CD14-positive monocyte (primary cell): ENCODE measurements at regions not wholly inside any gene's neighbourhood (a gene's known extent, or its start where the extent isn't known, plus 50 kb on each side); places are given as distances from the start of the nearest gene placed in this dataset.

ENCODE experiments used
- DNase-seq, 3 donors: peaks; one replicate each; pipeline ENCODE4 v3.0.0-alpha.2; 2011 to 2022
- H2AFZ ChIP-seq: 2 replicates; pipeline ENCODE4 v1.6.0; 2012; ENCODE audit warnings: mild to moderate bottlenecking, low read depth, low read length, inconsistent platforms; ENCODE audit not compliant: insufficient read depth, poor library complexity, severe bottlenecking
- H3K27ac ChIP-seq, 2 donors: 1 replicate in 1 of 2; 2 replicates in 1 of 2; pipeline ENCODE4 v1.5.1; 2012 to 2013; ENCODE audit warnings: low read length in 2 of 2, control low read depth in 1 of 2, inconsistent platforms in 1 of 2, low read depth in 1 of 2, mild to moderate bottlenecking in 1 of 2
- H3K27me3 ChIP-seq, 2 donors: one replicate each; pipeline versions ENCODE4 v1.6.0 to v1.6.1; 2011 to 2013; ENCODE audit warnings: low read length in 2 of 2; ENCODE audit not compliant: control insufficient read depth in 2 of 2, insufficient read depth in 2 of 2
- H3K36me3 ChIP-seq, 2 donors: replicated peaks in 1 of 2; 1 replicate in 1 of 2; 2 replicates in 1 of 2; pipeline versions ENCODE4 v1.5.1 to v1.6.1; 2012 to 2013; ENCODE audit warnings: low read length in 2 of 2, control low read depth in 1 of 2, inconsistent platforms in 1 of 2, mild to moderate bottlenecking in 1 of 2; ENCODE audit not compliant: insufficient read depth in 2 of 2, control insufficient read depth in 1 of 2
- H3K4me1 ChIP-seq, 2 donors: 1 replicate in 1 of 2; 2 replicates in 1 of 2; pipeline versions ENCODE4 v1.5.1 to v1.6.1; 2012 to 2013; ENCODE audit warnings: low read length in 2 of 2, control low read depth in 1 of 2, inconsistent platforms in 1 of 2, mild to moderate bottlenecking in 1 of 2, moderate library complexity in 1 of 2; ENCODE audit not compliant: insufficient read depth in 2 of 2, control insufficient read depth in 1 of 2
- H3K4me2 ChIP-seq: replicated peaks from 2 replicates; pipeline ENCODE3; 2012; ENCODE audit warnings: low read length, moderate library complexity, mild to moderate bottlenecking; ENCODE audit not compliant: poor library complexity, severe bottlenecking; ENCODE audit errors: extremely low read depth
- H3K4me3 ChIP-seq, 3 experiments: fragments of 200-600 bp in 1 of 3; sonication (generic) in 1 of 3; replicated peaks in 1 of 3; 1 replicate in 2 of 3; 2 replicates in 1 of 3; pipeline ENCODE4 v1.5.1; 2011 to 2013; ENCODE audit warnings: low read length in 3 of 3, mild to moderate bottlenecking in 3 of 3, control low read depth in 2 of 3, low read depth in 2 of 3, inconsistent platforms in 1 of 3, moderate library complexity in 1 of 3
- H3K79me2 ChIP-seq: 2 replicates; pipeline ENCODE4 v1.6.0; 2012; ENCODE audit warnings: mild to moderate bottlenecking, control low read depth, inconsistent platforms, low read length, moderate library complexity; ENCODE audit not compliant: insufficient read depth
- H3K9ac ChIP-seq: 2 replicates; pipeline ENCODE4 v1.6.0; 2017; ENCODE audit warnings: low read length, mild to moderate bottlenecking; ENCODE audit not compliant: insufficient read depth, poor library complexity, severe bottlenecking
- H3K9me3 ChIP-seq, 2 donors: replicated peaks in 1 of 2; 1 replicate in 1 of 2; 2 replicates in 1 of 2; pipeline versions ENCODE4 v1.5.1 to v1.6.1; 2012 to 2013; ENCODE audit warnings: low read length in 2 of 2, control low read depth in 1 of 2; ENCODE audit not compliant: control insufficient read depth in 1 of 2, insufficient read depth in 1 of 2
- H4K20me1 ChIP-seq: 2 replicates; pipeline ENCODE4 v1.6.0; 2012; ENCODE audit warnings: mild to moderate bottlenecking, low read length, control low read depth, moderate library complexity; ENCODE audit not compliant: insufficient read depth
- H3K27ac Mint-ChIP-seq, 7 donors: one replicate each; pipeline ENCODE4 v1.8.0; 2020; ENCODE audit warnings: mild to moderate bottlenecking in 7 of 7, mixed read lengths in 7 of 7, moderate library complexity in 6 of 7, inconsistent platforms in 2 of 7
- H3K27me3 Mint-ChIP-seq, 3 donors: one replicate each; pipeline ENCODE4 v1.8.0; 2021 to 2022; ENCODE audit warnings: low read depth in 3 of 3, mild to moderate bottlenecking in 3 of 3, mixed read lengths in 3 of 3, moderate library complexity in 3 of 3, inconsistent platforms in 1 of 3
- H3K36me3 Mint-ChIP-seq, 2 donors: one replicate each; pipeline ENCODE4 v1.8.0; 2020; ENCODE audit warnings: mixed read lengths in 2 of 2, inconsistent platforms in 1 of 2, mild to moderate bottlenecking in 1 of 2
- H3K4me1 Mint-ChIP-seq: one replicate; pipeline ENCODE4 v1.8.0; 2020; ENCODE audit warnings: mild to moderate bottlenecking, mixed read lengths
- H3K4me3 Mint-ChIP-seq, 2 donors: one replicate each; pipeline ENCODE4 v1.8.0; 2020; ENCODE audit warnings: mild to moderate bottlenecking in 2 of 2, mixed read lengths in 2 of 2, moderate library complexity in 1 of 2
- H3K9me3 Mint-ChIP-seq, 7 donors: one replicate each; pipeline ENCODE4 v1.8.0; 2020 to 2022; ENCODE audit warnings: mixed read lengths in 7 of 7, mild to moderate bottlenecking in 6 of 7, moderate library complexity in 6 of 7, inconsistent platforms in 2 of 7
- WGBS: methylation state at CpG from one replicate; pipeline ENCODE4 v1.1.5; 2013; ENCODE audit warnings: missing lambda C conversion rate; ENCODE audit not compliant: insufficient coverage; 5-methylcytosine and 5-hydroxymethylcytosine counted together
- intact Hi-C, 2 donors: fragments of 100-400 bp; cut with micrococcal nuclease; formaldehyde crosslinking; loops; one replicate each; pipeline versions ENCODE4 v1.15.0 to v1.15.1; 2023
- TF ChIP-seq, protein P1 (sequence below): fragments of 200-600 bp; IDR thresholded peaks from one replicate; pipeline ENCODE4 v1.8.0; 2022; ENCODE audit warnings: antibody characterized with exemption, mild to moderate bottlenecking

DNA sequence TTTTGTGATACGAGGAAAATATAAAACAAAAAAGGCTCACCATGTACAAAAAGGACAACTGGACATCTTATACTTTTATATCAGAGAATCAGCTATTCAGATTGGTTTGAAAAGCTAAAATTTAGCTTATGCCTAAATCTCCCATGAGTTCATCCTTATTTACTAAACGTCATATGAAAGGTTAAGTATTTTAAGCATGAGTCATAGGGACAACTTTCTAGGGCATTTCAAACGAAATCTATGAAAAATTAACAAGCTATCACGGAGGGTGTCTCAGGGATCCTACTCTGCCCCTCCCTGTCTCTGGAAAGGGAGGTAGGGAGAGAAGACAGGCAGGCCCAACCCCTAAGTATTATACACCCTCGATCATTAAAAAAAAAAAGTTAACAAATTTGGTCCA lies 124.1 kb upstream of the LOC128125822 start:
- no peak overlapping the region for H2AFZ ChIP-seq
- H4K20me1 ChIP-seq, result no peaks in the 10 kb centered on the region
- no peak overlapping the region for H3K4me3 Mint-ChIP-seq
- H3K9ac ChIP-seq, result no peak overlapping the region
- H3K9me3 ChIP-seq, result peaks cover 0 to 2% of the 10 kb centered on the region in 2 donors
- H3K36me3 ChIP-seq, result no peaks in the 10 kb centered on the region
- no peaks in the 10 kb centered on the region for H3K27me3 ChIP-seq
- intact Hi-C loops, result no loop called here
- no peak overlapping the region for H3K27ac Mint-ChIP-seq
- H3K9me3 Mint-ChIP-seq, result peaks cover 0 to 3% (median 0%) of the 10 kb centered on the region in 7 donors
- no peaks in the 10 kb centered on the region for H3K36me3 Mint-ChIP-seq
- H3K4me3 ChIP-seq, result no peak overlapping the region
- no peak overlapping the region for H3K4me2 ChIP-seq
- H3K79me2 ChIP-seq, result no peaks in the 10 kb centered on the region
- H3K4me1 Mint-ChIP-seq, result no peaks in the 10 kb centered on the region
- TF ChIP-seq, protein P1, sequence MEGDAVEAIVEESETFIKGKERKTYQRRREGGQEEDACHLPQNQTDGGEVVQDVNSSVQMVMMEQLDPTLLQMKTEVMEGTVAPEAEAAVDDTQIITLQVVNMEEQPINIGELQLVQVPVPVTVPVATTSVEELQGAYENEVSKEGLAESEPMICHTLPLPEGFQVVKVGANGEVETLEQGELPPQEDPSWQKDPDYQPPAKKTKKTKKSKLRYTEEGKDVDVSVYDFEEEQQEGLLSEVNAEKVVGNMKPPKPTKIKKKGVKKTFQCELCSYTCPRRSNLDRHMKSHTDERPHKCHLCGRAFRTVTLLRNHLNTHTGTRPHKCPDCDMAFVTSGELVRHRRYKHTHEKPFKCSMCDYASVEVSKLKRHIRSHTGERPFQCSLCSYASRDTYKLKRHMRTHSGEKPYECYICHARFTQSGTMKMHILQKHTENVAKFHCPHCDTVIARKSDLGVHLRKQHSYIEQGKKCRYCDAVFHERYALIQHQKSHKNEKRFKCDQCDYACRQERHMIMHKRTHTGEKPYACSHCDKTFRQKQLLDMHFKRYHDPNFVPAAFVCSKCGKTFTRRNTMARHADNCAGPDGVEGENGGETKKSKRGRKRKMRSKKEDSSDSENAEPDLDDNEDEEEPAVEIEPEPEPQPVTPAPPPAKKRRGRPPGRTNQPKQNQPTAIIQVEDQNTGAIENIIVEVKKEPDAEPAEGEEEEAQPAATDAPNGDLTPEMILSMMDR, result no peak
- H3K27me3 Mint-ChIP-seq, result peaks cover 0 to 2% (median 0%) of the 10 kb centered on the region in 3 donors
- no CpG with 5 or more reads among the region's 5 CpGs for WGBS
- H3K4me1 ChIP-seq, result no peaks in the 10 kb centered on the region
- DNase-seq, result no peak
- H3K27ac ChIP-seq, result no peak overlapping the region

DNA sequence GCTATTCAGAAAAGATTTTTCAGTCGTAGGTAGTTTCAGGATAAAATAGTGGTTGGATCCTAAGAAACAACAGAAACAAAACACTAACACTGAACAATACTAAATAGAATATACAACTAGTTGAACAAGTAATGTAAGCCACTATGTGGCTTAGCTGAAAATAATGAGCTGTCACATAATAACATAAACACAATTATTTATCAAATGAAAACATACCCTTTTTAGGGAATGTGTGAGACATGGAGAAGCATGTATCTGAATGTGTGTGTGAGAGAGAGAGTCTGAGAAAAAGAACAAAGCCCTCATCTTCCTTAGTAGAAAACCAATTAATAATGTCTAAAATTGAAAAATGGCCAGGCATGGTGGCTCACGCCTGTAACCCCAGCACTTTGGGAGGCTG lies 122.6 kb upstream of the LOC128125822 start:
- H3K27ac ChIP-seq, result no peak overlapping the region
- no CpG with 5 or more reads among the region's 2 CpGs for WGBS
- Mint-ChIP-seq H3K4me1 (no peaks in the 10 kb centered on the region), H3K4me3 (no peak overlapping the region), H3K9me3 (no peaks in the 10 kb centered on the region), H3K27ac (no peak overlapping the region), H3K36me3 (no peaks in the 10 kb centered on the region), H3K27me3 (peaks cover 0 to 6% (median 0%) of the 10 kb centered on the region in 3 donors)
- TF ChIP-seq, protein P1, result no peak
- H3K36me3 ChIP-seq, result no peaks in the 10 kb centered on the region
- DNase-seq, result no peak
- H2AFZ ChIP-seq, result no peak overlapping the region
- no peaks in the 10 kb centered on the region for H3K27me3 ChIP-seq
- no peak overlapping the region for H3K4me2 ChIP-seq
- no peaks in the 10 kb centered on the region for H3K4me1 ChIP-seq
- no peaks in the 10 kb centered on the region for H4K20me1 ChIP-seq
- H3K79me2 ChIP-seq, result no peaks in the 10 kb centered on the region
- H3K4me3 ChIP-seq, result no peak overlapping the region
- no peaks in the 10 kb centered on the region for H3K9me3 ChIP-seq
- intact Hi-C loops, result no loop called here
- H3K9ac ChIP-seq, result no peak overlapping the region
